Hepatocyte (in vitro differentiated cells): ENCODE measurements at regions not wholly inside any gene's neighbourhood (a gene's known extent, or its start where the extent isn't known, plus 50 kb on each side); places are given as distances from the start of the nearest gene placed in this dataset.

ENCODE experiments used
- DNase-seq: peaks from one replicate; pipeline ENCODE4 v3.0.0-alpha.2; 2016; ENCODE audit warnings: low spot score
- H2AFZ ChIP-seq: fragments of 200-600 bp; sonication (generic); 2 replicates; pipeline ENCODE4 v1.6.0; 2016; ENCODE audit warnings: antibody characterized with exemption, mild to moderate bottlenecking
- H3K27ac ChIP-seq: fragments of 200-600 bp; sonication (generic); 2 replicates; pipeline ENCODE4 v1.5.1; 2016; ENCODE audit warnings: mild to moderate bottlenecking
- H3K27me3 ChIP-seq: fragments of 200-600 bp; sonication (generic); 2 replicates; pipeline ENCODE4 v1.6.1; 2016
- H3K36me3 ChIP-seq: fragments of 200-600 bp; sonication (generic); replicated peaks from 2 replicates; pipeline ENCODE4 v1.5.1; 2016; ENCODE audit warnings: low read depth; ENCODE audit not compliant: insufficient read depth
- H3K4me1 ChIP-seq: fragments of 200-600 bp; sonication (generic); 2 replicates; pipeline ENCODE4 v1.5.1; 2016; ENCODE audit warnings: mild to moderate bottlenecking, moderate library complexity; ENCODE audit not compliant: insufficient read depth
- H3K4me2 ChIP-seq: fragments of 200-600 bp; sonication (generic); 2 replicates; pipeline ENCODE4 v1.6.0; 2016
- H3K4me3 ChIP-seq: fragments of 200-600 bp; sonication (generic); 2 replicates; pipeline ENCODE4 v1.5.1; 2016; ENCODE audit warnings: mild to moderate bottlenecking
- H3K79me2 ChIP-seq: fragments of 200-600 bp; sonication (generic); 2 replicates; pipeline ENCODE4 v1.6.0; 2017; ENCODE audit warnings: mild to moderate bottlenecking
- H3K9me2 ChIP-seq: fragments of 200-600 bp; sonication (generic); replicated peaks from 2 replicates; pipeline ENCODE4 v1.6.0; 2017; ENCODE audit warnings: mild to moderate bottlenecking; ENCODE audit not compliant: insufficient read depth
- H3K9me3 ChIP-seq: fragments of 200-600 bp; sonication (generic); 2 replicates; pipeline ENCODE4 v1.5.1; 2016; ENCODE audit warnings: low read depth, mild to moderate bottlenecking
- H4K20me1 ChIP-seq: fragments of 200-600 bp; sonication (generic); 2 replicates; pipeline ENCODE4 v1.6.0; 2016; ENCODE audit warnings: mild to moderate bottlenecking; ENCODE audit not compliant: insufficient read depth, poor library complexity, severe bottlenecking
- CTCF ChIP-seq: fragments of 200-600 bp; sonication (generic); IDR thresholded peaks from 2 replicates; pipeline ENCODE4 v1.5.1; 2016; ENCODE audit warnings: antibody characterized with exemption, mild to moderate bottlenecking; ENCODE audit not compliant: poor library complexity
- EZH2 ChIP-seq: fragments of 200-600 bp; sonication (generic); IDR thresholded peaks from 2 replicates; pipeline ENCODE4 v1.6.1; 2016; ENCODE audit warnings: antibody characterized with exemption, mild to moderate bottlenecking, borderline replicate concordance
- EZH2phosphoT487 ChIP-seq: fragments of 200-600 bp; sonication (generic); IDR thresholded peaks from one replicate; pipeline ENCODE4 v1.6.1; 2018; ENCODE audit warnings: antibody characterized with exemption, mild to moderate bottlenecking, low read depth, moderate library complexity; ENCODE audit not compliant: unreplicated experiment, severe bottlenecking
- WGBS: methylation state at CpG from one replicate; pipeline ENCODE4 v1.1.6; 2016; ENCODE audit warnings: low lambda C conversion rate; ENCODE audit errors: missing lambda C conversion rate; 5-methylcytosine and 5-hydroxymethylcytosine counted together

- H3K9me2 ChIP-seq, result no peaks in the 10 kb centered on the region
- TF ChIP-seq CTCF (no peak), EZH2phosphoT487 (no peak), EZH2 (no peak)
- H3K36me3 ChIP-seq, result no peaks in the 10 kb centered on the region
- H3K4me1 ChIP-seq, result no peaks in the 10 kb centered on the region
- no peaks in the 10 kb centered on the region for H4K20me1 ChIP-seq
- H3K27me3 ChIP-seq, result no peaks in the 10 kb centered on the region
- no peaks in the 10 kb centered on the region for H3K9me3 ChIP-seq
- H3K4me2 ChIP-seq, result no peak overlapping the region
- H2AFZ ChIP-seq, result no peak overlapping the region
- no peak overlapping the region for H3K27ac ChIP-seq
- H3K4me3 ChIP-seq, result no peak overlapping the region
- WGBS, result 89% methylated on average over 1 of the region's 1 CpG
- DNase-seq, result no peak
- H3K79me2 ChIP-seq, result no peaks in the 10 kb centered on the region
These were observed 107.0 kb downstream of the ATXN7L3B start for GRCh38 chr12:74644681-74645080.

- Histone ChIP-seq H3K4me3 (no peak overlapping the region), H3K4me2 (no peak overlapping the region), H4K20me1 (no peaks in the 10 kb centered on the region), H3K27me3 (no peaks in the 10 kb centered on the region), H3K79me2 (no peaks in the 10 kb centered on the region), H3K4me1 (no peaks in the 10 kb centered on the region), H2AFZ (peak overlapping the region; percentile 45), H3K9me3 (no peaks in the 10 kb centered on the region), H3K9me2 (no peaks in the 10 kb centered on the region), H3K36me3 (no peaks in the 10 kb centered on the region), H3K27ac (no peak overlapping the region)
- TF ChIP-seq EZH2 (no peak), EZH2phosphoT487 (no peak), CTCF (peak; percentile 64)
- DNase-seq, result peak; percentile 17
- WGBS, result 21% methylated on average over 1 of the region's 1 CpG
These were observed 109.2 kb downstream of the ATXN7L3B start for GRCh38 chr12:74646831-74647230.

- WGBS, result 25% methylated on average over 2 of the region's 2 CpGs
- TF ChIP-seq CTCF (no peak), EZH2 (no peak), EZH2phosphoT487 (no peak)
- Histone ChIP-seq H3K4me3 (no peak overlapping the region), H3K27ac (no peak overlapping the region), H3K4me1 (no peaks in the 10 kb centered on the region), H2AFZ (no peak overlapping the region), H3K9me2 (no peaks in the 10 kb centered on the region), H4K20me1 (no peaks in the 10 kb centered on the region), H3K9me3 (no peaks in the 10 kb centered on the region), H3K27me3 (no peaks in the 10 kb centered on the region), H3K4me2 (no peak overlapping the region), H3K36me3 (no peaks in the 10 kb centered on the region), H3K79me2 (no peaks in the 10 kb centered on the region)
- DNase-seq, result no peak
These were observed 109.6 kb downstream of the ATXN7L3B start for GRCh38 chr12:74647256-74647655.

- H4K20me1 ChIP-seq, result no peaks in the 10 kb centered on the region
- no peaks in the 10 kb centered on the region for H3K79me2 ChIP-seq
- H3K9me2 ChIP-seq, result no peaks in the 10 kb centered on the region
- H3K4me3 ChIP-seq, result no peak overlapping the region
- TF ChIP-seq EZH2 (no peak), CTCF (no peak), EZH2phosphoT487 (no peak)
- H3K27ac ChIP-seq, result no peak overlapping the region
- H3K4me1 ChIP-seq, result no peaks in the 10 kb centered on the region
- no peaks in the 10 kb centered on the region for H3K36me3 ChIP-seq
- no peaks in the 10 kb centered on the region for H3K27me3 ChIP-seq
- DNase-seq, result no peak
- H3K9me3 ChIP-seq, result no peaks in the 10 kb centered on the region
- H3K4me2 ChIP-seq, result no peak overlapping the region
- no peak overlapping the region for H2AFZ ChIP-seq
These were observed 118.6 kb downstream of the ATXN7L3B start for GRCh38 chr12:74656251-74656650.
